NB4 (cell line): ENCODE measurements at regions not wholly inside any gene's neighbourhood (a gene's known extent, or its start where the extent isn't known, plus 50 kb on each side); places are given as distances from the start of the nearest gene placed in this dataset.

Experiments
- CTCF ChIP-seq: IDR thresholded peaks from one replicate; pipeline ENCODE4 v1.5.1; 2012; ENCODE audit warnings: low read depth, low read length
- MAX ChIP-seq: IDR thresholded peaks from 2 replicates; pipeline ENCODE4 v1.6.1; 2011; ENCODE audit warnings: low read depth, low read length
- MYC ChIP-seq: IDR thresholded peaks from 2 replicates; pipeline ENCODE4 v1.6.1; 2011; ENCODE audit warnings: low read depth, low read length
- POLR2A ChIP-seq: IDR thresholded peaks from 2 replicates; pipeline ENCODE4 v1.6.1; 2011; ENCODE audit warnings: mild to moderate bottlenecking; ENCODE audit not compliant: insufficient read length; ENCODE audit errors: extremely low read depth

GRCh38 chr2:71757351-71757750 is 304.0 kb downstream of the DYSF start:
- TF ChIP-seq MAX = no peak
- no peak for TF ChIP-seq CTCF
- TF ChIP-seq POLR2A = no peak
- no peak for TF ChIP-seq MYC
